Muscle of arm (tissue), 1 donor: ENCODE measurements at regions not wholly inside any gene's neighbourhood (a gene's known extent, or its start where the extent isn't known, plus 50 kb on each side); places are given as distances from the start of the nearest gene placed in this dataset.

Source experiments
- DNase-seq: peaks from one replicate; pipeline ENCODE4 v3.0.0-alpha.2; 2013

- no peak for DNase-seq
Measured at GRCh38 chr15:53400986-53401385, 358.5 kb downstream of the WDR72 start.

GRCh38 chr15:53397041-53397616 lies 362.3 kb downstream of the WDR72 start:
- no peak for DNase-seq

GRCh38 chr15:53395871-53396270 lies 363.6 kb downstream of the WDR72 start:
- DNase-seq = no peak

GRCh38 chr15:53390549-53390948 lies 368.9 kb downstream of the WDR72 start:
- DNase-seq = no peak

- no peak for DNase-seq
Measured at GRCh38 chr15:53389271-53390037, 370.0 kb downstream of the WDR72 start.

GRCh38 chr15:53384417-53384816 lies 375.0 kb downstream of the WDR72 start:
- no peak for DNase-seq

- no peak for DNase-seq
Measured at GRCh38 chr15:53378096-53378800, 381.2 kb downstream of the WDR72 start.

- DNase-seq = no peak
Measured at GRCh38 chr15:53367740-53368139, 391.7 kb downstream of the WDR72 start.

- DNase-seq = peak; percentile 14
Measured at GRCh38 chr15:53360881-53361280, 398.6 kb downstream of the WDR72 start.

GRCh38 chr15:53359038-53359437 lies 400.4 kb downstream of the WDR72 start:
- DNase-seq = no peak

GRCh38 chr15:53354874-53355273 lies 404.6 kb downstream of the WDR72 start:
- DNase-seq = no peak

GRCh38 chr15:53351373-53351772 lies 408.1 kb downstream of the WDR72 start:
- no peak for DNase-seq

- no peak for DNase-seq
Measured at GRCh38 chr15:53346583-53346982, 412.9 kb downstream of the WDR72 start.

GRCh38 chr15:53331328-53332190 lies 427.9 kb downstream of the WDR72 start:
- DNase-seq = no peak

- DNase-seq = no peak
Measured at GRCh38 chr15:53328341-53328740, 431.1 kb downstream of the WDR72 start.

GRCh38 chr15:53324061-53324460 lies 435.4 kb downstream of the WDR72 start:
- no peak for DNase-seq

- DNase-seq = no peak
Measured at GRCh38 chr15:53323191-53323590, 436.3 kb downstream of the WDR72 start.

GRCh38 chr15:53320816-53321215 lies 438.6 kb downstream of the WDR72 start:
- no peak for DNase-seq

GRCh38 chr15:53312707-53313106 lies 446.8 kb downstream of the WDR72 start:
- DNase-seq = no peak

GRCh38 chr15:53310709-53311108 lies 448.8 kb downstream of the WDR72 start:
- no peak for DNase-seq

GRCh38 chr15:53307952-53308624 lies 451.4 kb downstream of the WDR72 start:
- DNase-seq = no peak

GRCh38 chr15:53305554-53305953 lies 453.9 kb downstream of the WDR72 start:
- DNase-seq = no peak
